Loucy (cell line): ENCODE measurements at regions not wholly inside any gene's neighbourhood (a gene's known extent, or its start where the extent isn't known, plus 50 kb on each side); places are given as distances from the start of the nearest gene placed in this dataset.

Source experiments
- H2AFZ ChIP-seq: fragments of 200-600 bp; sonication (generic); 2 replicates; pipeline ENCODE4 v1.6.0; 2016; ENCODE audit warnings: antibody characterized with exemption, mild to moderate bottlenecking, low read length, moderate library complexity
- H3F3A ChIP-seq: fragments of 200-600 bp; 2 replicates; pipeline ENCODE4 v1.6.0; 2016; ENCODE audit warnings: antibody characterized with exemption, low read depth, mild to moderate bottlenecking
- H3K27me3 ChIP-seq: fragments of 200-600 bp; sonication (generic); 2 replicates; pipeline ENCODE4 v1.6.1; 2014; ENCODE audit warnings: low read length, mild to moderate bottlenecking; ENCODE audit not compliant: insufficient read depth, poor library complexity, severe bottlenecking
- H3K36me3 ChIP-seq: fragments of 200-600 bp; sonication (generic); 2 replicates; pipeline ENCODE4 v1.6.1; 2016; ENCODE audit warnings: low read length; ENCODE audit not compliant: insufficient read depth
- H3K4me1 ChIP-seq: fragments of 200-600 bp; sonication (generic); 2 replicates; pipeline ENCODE4 v1.5.1; 2014; ENCODE audit warnings: low read length, mild to moderate bottlenecking; ENCODE audit not compliant: insufficient read depth, poor library complexity, severe bottlenecking
- H3K4me2 ChIP-seq: fragments of 200-600 bp; sonication (generic); 2 replicates; pipeline ENCODE4 v1.6.0; 2014; ENCODE audit warnings: antibody characterized with exemption, low read length, low read depth, mild to moderate bottlenecking; ENCODE audit not compliant: poor library complexity, severe bottlenecking
- H3K4me3 ChIP-seq: fragments of 200-600 bp; sonication (generic); 2 replicates; pipeline ENCODE4 v1.5.1; 2014; ENCODE audit warnings: low read length, mild to moderate bottlenecking, mixed read lengths; ENCODE audit not compliant: poor library complexity, severe bottlenecking
- H3K79me2 ChIP-seq: fragments of 200-600 bp; sonication (generic); 2 replicates; pipeline ENCODE4 v1.6.1; 2014; ENCODE audit warnings: low read length; ENCODE audit not compliant: insufficient read depth
- H3K9ac ChIP-seq: fragments of 200-600 bp; sonication (generic); 2 replicates; pipeline ENCODE4 v1.6.0; 2014; ENCODE audit warnings: mild to moderate bottlenecking, low read depth, low read length, moderate library complexity; ENCODE audit not compliant: poor library complexity, severe bottlenecking
- H3K9me2 ChIP-seq: fragments of 200-600 bp; sonication (generic); replicated peaks from 2 replicates; pipeline ENCODE4 v1.6.1; 2016; ENCODE audit warnings: low read depth, low read length, mixed read lengths
- H3K9me3 ChIP-seq: fragments of 200-600 bp; sonication (generic); 2 replicates; pipeline ENCODE4 v1.6.1; 2014; ENCODE audit warnings: mild to moderate bottlenecking, antibody characterized with exemption, low read length, low read depth; ENCODE audit not compliant: insufficient read depth
- H4K20me1 ChIP-seq: fragments of 200-600 bp; sonication (generic); 2 replicates; pipeline ENCODE4 v1.6.0; 2014; ENCODE audit warnings: antibody characterized with exemption, low read length, mild to moderate bottlenecking; ENCODE audit not compliant: insufficient read depth, poor library complexity, severe bottlenecking
- EZH2phosphoT487 ChIP-seq: fragments of 200-600 bp; IDR thresholded peaks from 2 replicates; pipeline ENCODE4 v1.6.1; 2018; ENCODE audit warnings: antibody characterized with exemption, mild to moderate bottlenecking, moderate library complexity, borderline replicate concordance
- TF ChIP-seq, protein P1 (sequence below): fragments of 200-600 bp; sonication (generic); conservative IDR thresholded peaks from 2 replicates; pipeline ENCODE4 v1.5.1; 2014; ENCODE audit warnings: mild to moderate bottlenecking, antibody characterized with exemption, low read length

DNA sequence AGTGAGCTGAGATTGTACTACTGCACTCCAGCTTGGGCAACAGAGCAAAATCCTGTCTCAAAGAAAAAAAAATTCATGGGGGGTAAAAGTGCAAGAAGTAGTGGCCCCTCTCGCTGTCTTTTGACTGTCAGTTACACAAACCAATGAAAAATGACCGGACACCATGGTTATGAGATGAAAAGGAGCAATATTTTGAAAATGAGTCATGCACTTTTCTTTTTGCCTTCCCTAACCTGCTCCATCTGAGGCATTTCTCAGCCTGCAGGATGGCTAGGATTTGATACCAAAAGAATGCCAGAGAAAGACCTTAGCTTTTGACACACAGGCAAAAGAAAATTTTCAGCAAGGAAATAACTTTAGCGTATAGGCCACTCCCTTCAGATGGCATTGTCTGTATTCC, 181.7 kb upstream of the ARID1B start:
- Histone ChIP-seq H3K9ac (no peak overlapping the region), H4K20me1 (no peaks in the 10 kb centered on the region), H2AFZ (no peak overlapping the region), H3K9me2 (no peaks in the 10 kb centered on the region), H3K4me3 (no peak overlapping the region), H3K27me3 (no peaks in the 10 kb centered on the region), H3K9me3 (no peaks in the 10 kb centered on the region), H3F3A (no peaks in the 10 kb centered on the region), H3K4me1 (no peaks in the 10 kb centered on the region), H3K36me3 (no peaks in the 10 kb centered on the region), H3K79me2 (no peaks in the 10 kb centered on the region), H3K4me2 (no peak overlapping the region)
- TF ChIP-seq, protein P1, sequence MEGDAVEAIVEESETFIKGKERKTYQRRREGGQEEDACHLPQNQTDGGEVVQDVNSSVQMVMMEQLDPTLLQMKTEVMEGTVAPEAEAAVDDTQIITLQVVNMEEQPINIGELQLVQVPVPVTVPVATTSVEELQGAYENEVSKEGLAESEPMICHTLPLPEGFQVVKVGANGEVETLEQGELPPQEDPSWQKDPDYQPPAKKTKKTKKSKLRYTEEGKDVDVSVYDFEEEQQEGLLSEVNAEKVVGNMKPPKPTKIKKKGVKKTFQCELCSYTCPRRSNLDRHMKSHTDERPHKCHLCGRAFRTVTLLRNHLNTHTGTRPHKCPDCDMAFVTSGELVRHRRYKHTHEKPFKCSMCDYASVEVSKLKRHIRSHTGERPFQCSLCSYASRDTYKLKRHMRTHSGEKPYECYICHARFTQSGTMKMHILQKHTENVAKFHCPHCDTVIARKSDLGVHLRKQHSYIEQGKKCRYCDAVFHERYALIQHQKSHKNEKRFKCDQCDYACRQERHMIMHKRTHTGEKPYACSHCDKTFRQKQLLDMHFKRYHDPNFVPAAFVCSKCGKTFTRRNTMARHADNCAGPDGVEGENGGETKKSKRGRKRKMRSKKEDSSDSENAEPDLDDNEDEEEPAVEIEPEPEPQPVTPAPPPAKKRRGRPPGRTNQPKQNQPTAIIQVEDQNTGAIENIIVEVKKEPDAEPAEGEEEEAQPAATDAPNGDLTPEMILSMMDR, result no peak
- no peak for TF ChIP-seq EZH2phosphoT487

DNA sequence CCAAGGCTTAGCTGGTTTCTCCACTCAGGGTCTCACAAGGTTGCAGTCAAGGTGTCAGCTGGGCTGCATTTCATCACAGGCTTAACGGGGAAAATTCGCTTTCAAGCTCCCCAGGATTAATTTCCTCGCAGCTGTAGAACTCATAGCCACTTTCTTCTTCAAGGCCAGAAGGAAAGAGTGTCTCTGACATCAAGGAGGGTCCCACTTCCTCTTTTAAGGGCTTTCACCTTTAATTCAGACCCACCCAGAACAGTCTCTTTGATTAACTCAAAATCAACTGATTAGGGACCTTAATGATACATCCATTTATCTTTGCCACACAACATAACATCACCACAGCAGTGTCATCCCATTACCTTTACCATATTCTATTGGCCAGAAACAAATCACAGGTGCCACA, 183.3 kb upstream of the ARID1B start:
- H4K20me1 ChIP-seq, result no peaks in the 10 kb centered on the region
- no peaks in the 10 kb centered on the region for H3K9me3 ChIP-seq
- no peak overlapping the region for H2AFZ ChIP-seq
- no peaks in the 10 kb centered on the region for H3K79me2 ChIP-seq
- no peaks in the 10 kb centered on the region for H3F3A ChIP-seq
- H3K9me2 ChIP-seq, result no peaks in the 10 kb centered on the region
- no peak overlapping the region for H3K4me2 ChIP-seq
- no peak overlapping the region for H3K4me3 ChIP-seq
- no peaks in the 10 kb centered on the region for H3K36me3 ChIP-seq
- no peaks in the 10 kb centered on the region for H3K4me1 ChIP-seq
- H3K27me3 ChIP-seq, result no peaks in the 10 kb centered on the region
- TF ChIP-seq, protein P1, result no peak
- TF ChIP-seq EZH2phosphoT487, result no peak
- H3K9ac ChIP-seq, result no peak overlapping the region

GRCh38 chr6:156593127-156593526, 184.1 kb upstream of the ARID1B start:
- no peaks in the 10 kb centered on the region for H3K27me3 ChIP-seq
- no peaks in the 10 kb centered on the region for H3K79me2 ChIP-seq
- no peak overlapping the region for H3K4me2 ChIP-seq
- no peak for TF ChIP-seq EZH2phosphoT487
- TF ChIP-seq, protein P1, result no peak
- H3K4me3 ChIP-seq, result no peak overlapping the region
- no peak overlapping the region for H3K9ac ChIP-seq
- no peaks in the 10 kb centered on the region for H4K20me1 ChIP-seq
- no peaks in the 10 kb centered on the region for H3K9me3 ChIP-seq
- no peaks in the 10 kb centered on the region for H3F3A ChIP-seq
- no peaks in the 10 kb centered on the region for H3K9me2 ChIP-seq
- H3K4me1 ChIP-seq, result no peaks in the 10 kb centered on the region
- H2AFZ ChIP-seq, result no peak overlapping the region
- no peaks in the 10 kb centered on the region for H3K36me3 ChIP-seq
